Hematopoietic multipotent progenitor cell treated with erythropoietin and hydrocortisone succinate and interleukin-3 and kit ligand, for 8 days (in vitro differentiated cells): ENCODE measurements at regions not wholly inside any gene's neighbourhood (a gene's known extent, or its start where the extent isn't known, plus 50 kb on each side); places are given as distances from the start of the nearest gene placed in this dataset.
A peak's percentile ranks its signal among the peaks of the same experiment; 100 is the strongest.
"Not testable (repeated sequence)": the region's sequence is repeated elsewhere in the genome, so short reads cannot be mapped to it uniquely, and the experiment has no call there.

Experiments
- DNase-seq: peaks from one replicate; pipeline ENCODE4 v3.0.0-alpha.2; 2015

GRCh38 chrX:44674906-44675305 lies 132.2 kb upstream of the FUNDC1 start:
- DNase-seq = peak; percentile 1

GRCh38 chrX:44669626-44670025 lies 127.0 kb upstream of the FUNDC1 start:
- DNase-seq = no peak

GRCh38 chrX:44667771-44668170 lies 125.1 kb upstream of the FUNDC1 start:
- no peak for DNase-seq

GRCh38 chrX:44657718-44658246 lies 115.1 kb upstream of the FUNDC1 start:
- DNase-seq = not testable (repeated sequence)

GRCh38 chrX:44651358-44651757 lies 108.7 kb upstream of the FUNDC1 start:
- no peak for DNase-seq

- no peak for DNase-seq
These were observed 101.1 kb upstream of the FUNDC1 start for GRCh38 chrX:44643723-44644122.

GRCh38 chrX:44637282-44637681 lies 94.6 kb upstream of the FUNDC1 start:
- DNase-seq = no peak

- DNase-seq = no peak
These were observed 78.4 kb upstream of the FUNDC1 start for GRCh38 chrX:44621078-44621477.

GRCh38 chrX:44619039-44619438 lies 76.4 kb upstream of the FUNDC1 start:
- no peak for DNase-seq

- DNase-seq = no peak
These were observed 53.6 kb upstream of the FUNDC1 start for GRCh38 chrX:44596277-44596676.
